ENCODE measurements at regions not wholly inside any gene's neighbourhood (a gene's known extent, or its start where the extent isn't known, plus 50 kb on each side); places are given as distances from the start of the nearest gene placed in this dataset.
A peak's percentile ranks its signal among the peaks of the same experiment; 100 is the strongest.

DNA sequence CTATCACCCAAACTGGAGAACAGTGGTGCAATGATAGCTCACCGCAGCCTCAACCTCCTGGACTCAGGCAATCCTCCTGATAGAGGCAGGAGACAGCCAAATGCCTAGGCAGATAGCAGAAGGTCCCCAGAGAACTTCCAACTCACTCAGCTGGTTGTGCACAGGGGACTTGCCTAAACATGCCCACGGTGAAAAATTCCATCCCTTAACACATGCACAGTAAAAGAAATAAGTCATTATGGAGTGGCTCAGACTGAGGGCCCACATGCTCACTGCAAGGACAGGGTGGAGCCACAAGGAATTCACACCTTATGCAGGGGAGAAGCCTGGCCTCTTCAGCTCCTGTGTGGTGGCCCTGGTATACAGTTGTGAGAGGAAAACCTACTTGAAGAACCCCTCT lies 525.8 kb upstream of the ATP2B1 start:
- Histone ChIP-seq H3K9me3 (ENCODE audit: control insufficient read depth in 4 of 4, insufficient read depth in 3 of 4, low read length in 3 of 4) (no peaks in the 10 kb centered on the region), H3K27ac (ENCODE audit: low read depth in 1 of 2, low read length in 1 of 2) (no peak overlapping the region), H3K9ac (ENCODE audit: insufficient read depth in 1 of 2, low read length in 2 of 2) (no peak overlapping the region), H3K27me3 (ENCODE audit: control insufficient read depth in 3 of 3, insufficient read depth in 3 of 3, low read length in 2 of 3) (no peaks in the 10 kb centered on the region), H3K36me3 (ENCODE audit: control insufficient read depth in 4 of 4, insufficient read depth in 4 of 4, low read length in 4 of 4) (no peaks in the 10 kb centered on the region), H3K4me1 (ENCODE audit: control insufficient read depth in 5 of 5, insufficient read depth in 5 of 5, low read length in 5 of 5) (no peaks in the 10 kb centered on the region), H3K4me3 (no peak overlapping the region)
- DNase-seq = no peak
- 87 to 94% methylated on average over 2 of the region's 2 CpGs for WGBS, 2 donors
- no peak for ATAC-seq (ENCODE audit: insufficient read depth, low FRiP score)
- TF ChIP-seq, protein P1, sequence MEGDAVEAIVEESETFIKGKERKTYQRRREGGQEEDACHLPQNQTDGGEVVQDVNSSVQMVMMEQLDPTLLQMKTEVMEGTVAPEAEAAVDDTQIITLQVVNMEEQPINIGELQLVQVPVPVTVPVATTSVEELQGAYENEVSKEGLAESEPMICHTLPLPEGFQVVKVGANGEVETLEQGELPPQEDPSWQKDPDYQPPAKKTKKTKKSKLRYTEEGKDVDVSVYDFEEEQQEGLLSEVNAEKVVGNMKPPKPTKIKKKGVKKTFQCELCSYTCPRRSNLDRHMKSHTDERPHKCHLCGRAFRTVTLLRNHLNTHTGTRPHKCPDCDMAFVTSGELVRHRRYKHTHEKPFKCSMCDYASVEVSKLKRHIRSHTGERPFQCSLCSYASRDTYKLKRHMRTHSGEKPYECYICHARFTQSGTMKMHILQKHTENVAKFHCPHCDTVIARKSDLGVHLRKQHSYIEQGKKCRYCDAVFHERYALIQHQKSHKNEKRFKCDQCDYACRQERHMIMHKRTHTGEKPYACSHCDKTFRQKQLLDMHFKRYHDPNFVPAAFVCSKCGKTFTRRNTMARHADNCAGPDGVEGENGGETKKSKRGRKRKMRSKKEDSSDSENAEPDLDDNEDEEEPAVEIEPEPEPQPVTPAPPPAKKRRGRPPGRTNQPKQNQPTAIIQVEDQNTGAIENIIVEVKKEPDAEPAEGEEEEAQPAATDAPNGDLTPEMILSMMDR (IDR thresholded peaks at IDR 0.05; ENCODE audit: control extremely low read depth, extremely low read depth) = no peak

DNA sequence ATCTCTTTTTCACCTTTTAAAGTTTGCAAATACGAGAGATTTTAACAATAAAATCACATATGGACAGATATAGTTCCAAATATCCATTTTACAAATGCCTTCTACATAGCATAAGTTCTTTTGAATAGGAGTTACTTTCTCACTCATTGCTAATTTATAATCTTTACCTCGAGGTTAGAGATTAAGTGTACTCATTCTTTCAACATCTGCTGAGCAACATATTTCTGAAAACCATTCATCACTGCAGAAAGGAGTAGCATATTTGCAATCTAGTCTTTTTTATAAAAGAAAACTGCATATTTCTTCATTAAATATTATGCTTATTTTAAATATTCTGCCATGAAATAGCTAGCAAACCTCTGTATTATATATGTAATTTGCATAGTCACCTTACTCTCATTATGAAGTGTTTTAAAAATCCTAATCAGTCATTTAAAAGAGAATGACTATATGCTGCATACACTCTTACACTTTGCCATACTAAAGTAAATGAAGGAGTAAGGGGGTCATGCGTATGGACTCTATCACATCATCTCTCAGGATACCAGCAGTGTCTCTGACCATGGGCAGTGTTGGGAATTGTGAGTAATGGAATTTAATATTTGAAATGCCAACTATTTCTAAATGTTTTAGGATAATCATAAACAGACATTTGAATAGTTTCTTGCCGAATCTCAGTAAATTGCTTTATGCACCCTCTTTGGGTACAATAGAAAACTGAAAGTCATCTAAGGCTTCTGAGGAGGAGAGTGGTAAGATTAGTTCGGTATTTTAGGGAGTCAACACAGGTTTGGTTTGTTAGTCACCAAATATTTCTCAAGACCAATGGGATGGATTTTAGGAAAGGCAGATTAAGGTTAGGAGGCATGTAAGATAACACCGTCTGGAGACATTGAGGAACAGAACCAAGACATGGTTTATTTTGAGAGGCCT lies 524.8 kb upstream of the ATP2B1 start:
- Histone ChIP-seq H3K27ac (ENCODE audit: low read depth in 1 of 2, low read length in 1 of 2) (no peak overlapping the region), H3K4me3 (no peak overlapping the region), H3K9ac (ENCODE audit: insufficient read depth in 1 of 2, low read length in 2 of 2) (no peak overlapping the region), H3K36me3 (ENCODE audit: control insufficient read depth in 4 of 4, insufficient read depth in 4 of 4, low read length in 4 of 4) (no peaks in the 10 kb centered on the region), H3K4me1 (ENCODE audit: control insufficient read depth in 5 of 5, insufficient read depth in 5 of 5, low read length in 5 of 5) (no peaks in the 10 kb centered on the region), H3K9me3 (ENCODE audit: control insufficient read depth in 4 of 4, insufficient read depth in 3 of 4, low read length in 3 of 4) (no peaks in the 10 kb centered on the region), H3K27me3 (ENCODE audit: control insufficient read depth in 3 of 3, insufficient read depth in 3 of 3, low read length in 2 of 3) (no peaks in the 10 kb centered on the region)
- DNase-seq (no peak), ATAC-seq (ENCODE audit: insufficient read depth, low FRiP score) (peak; percentile 34)
- WGBS, 2 donors = 85 to 91% methylated on average over 6 of the region's 6 CpGs
- TF ChIP-seq, protein P1 (IDR thresholded peaks at IDR 0.05; ENCODE audit: control extremely low read depth, extremely low read depth) = no peak

DNA sequence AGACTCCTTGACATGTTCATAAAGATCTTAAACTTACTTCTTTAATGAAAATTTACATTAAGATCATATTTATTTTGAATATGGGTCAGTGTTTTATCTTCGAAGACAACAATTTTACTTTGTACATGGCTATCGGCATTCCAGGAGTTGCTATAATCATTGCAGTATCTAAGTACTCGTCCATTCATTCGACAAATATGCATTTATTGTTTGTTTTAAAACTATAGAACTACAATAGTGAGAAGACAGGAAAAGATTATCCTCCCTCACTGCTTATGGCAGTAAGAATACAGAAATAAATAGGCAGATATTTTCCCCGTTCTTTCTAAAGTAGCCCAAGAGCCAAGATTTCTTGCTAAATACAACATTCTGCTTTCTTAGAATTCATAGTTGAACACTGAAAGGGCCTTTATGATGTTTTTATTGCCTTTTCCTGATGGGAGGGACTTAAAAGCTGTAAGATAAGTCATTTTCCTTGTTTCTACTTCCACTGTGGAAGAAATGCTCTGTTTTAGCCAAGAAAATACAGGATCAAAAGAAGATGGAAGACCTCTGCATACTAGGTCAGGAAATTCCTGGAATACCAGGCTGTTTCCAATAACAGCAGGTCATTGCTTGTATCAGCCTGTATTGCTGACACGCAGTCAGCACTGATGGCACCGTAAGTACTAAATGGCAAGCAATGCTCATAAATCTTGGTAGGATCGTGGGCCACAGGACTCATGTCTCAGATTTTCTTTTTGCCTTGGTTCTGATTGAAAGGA lies 521.0 kb upstream of the ATP2B1 start:
- DNase-seq = no peak
- 64 to 78% methylated on average over 8 of the region's 8 CpGs for WGBS, 2 donors

More for the DNA sequence above, 521.0 kb upstream of the ATP2B1 start:
- Histone ChIP-seq H3K9ac (ENCODE audit: insufficient read depth in 1 of 2, low read length in 2 of 2) (no peak overlapping the region), H3K4me3 (no peak overlapping the region), H3K9me3 (ENCODE audit: control insufficient read depth in 4 of 4, insufficient read depth in 3 of 4, low read length in 3 of 4) (no peaks in the 10 kb centered on the region), H3K4me1 (ENCODE audit: control insufficient read depth in 5 of 5, insufficient read depth in 5 of 5, low read length in 5 of 5) (no peaks in the 10 kb centered on the region), H3K36me3 (ENCODE audit: control insufficient read depth in 4 of 4, insufficient read depth in 4 of 4, low read length in 4 of 4) (no peaks in the 10 kb centered on the region), H3K27ac (ENCODE audit: low read depth in 1 of 2, low read length in 1 of 2) (no peak overlapping the region), H3K27me3 (ENCODE audit: control insufficient read depth in 3 of 3, insufficient read depth in 3 of 3, low read length in 2 of 3) (no peaks in the 10 kb centered on the region)
- ATAC-seq (ENCODE audit: insufficient read depth, low FRiP score) = no peak
- TF ChIP-seq, protein P1 (IDR thresholded peaks at IDR 0.05; ENCODE audit: control extremely low read depth, extremely low read depth) = no peak

Data from lung (tissue), 11 donors.